GM23248 (cell line): ENCODE measurements at regions not wholly inside any gene's neighbourhood (a gene's known extent, or its start where the extent isn't known, plus 50 kb on each side); places are given as distances from the start of the nearest gene placed in this dataset.

Experiments
- DNase-seq: peaks from one replicate; pipeline ENCODE4 v3.0.0-alpha.2; 2015
- H2AFZ ChIP-seq: fragments of 200-600 bp; sonication (generic); 2 replicates; pipeline ENCODE4 v1.6.1; 2016; ENCODE audit warnings: antibody characterized with exemption
- H3F3A ChIP-seq: fragments of 200-600 bp; sonication (generic); 2 replicates; pipeline ENCODE4 v1.6.1; 2016; ENCODE audit warnings: mild to moderate bottlenecking, antibody characterized with exemption, mixed run types; ENCODE audit not compliant: insufficient read depth
- H3K27ac ChIP-seq: fragments of 200-600 bp; sonication (generic); 2 replicates; pipeline ENCODE4 v1.5.1; 2016; ENCODE audit warnings: mild to moderate bottlenecking
- H3K27me3 ChIP-seq: fragments of 200-600 bp; sonication (generic); replicated peaks from 2 replicates; pipeline ENCODE4 v1.6.1; 2016; ENCODE audit warnings: mild to moderate bottlenecking; ENCODE audit not compliant: insufficient read depth
- H3K36me3 ChIP-seq: fragments of 200-600 bp; sonication (generic); 2 replicates; pipeline ENCODE4 v1.6.1; 2016; ENCODE audit warnings: low read depth, mild to moderate bottlenecking
- H3K4me1 ChIP-seq: fragments of 200-600 bp; sonication (generic); 2 replicates; pipeline ENCODE4 v1.6.1; 2016; ENCODE audit warnings: mild to moderate bottlenecking; ENCODE audit not compliant: insufficient read depth
- H3K4me2 ChIP-seq: fragments of 200-600 bp; sonication (generic); one replicate; pipeline ENCODE4 v1.6.1; 2016; ENCODE audit warnings: mild to moderate bottlenecking; ENCODE audit not compliant: unreplicated experiment
- H3K4me3 ChIP-seq: fragments of 200-600 bp; sonication (generic); 2 replicates; pipeline ENCODE4 v1.5.1; 2016; ENCODE audit warnings: mild to moderate bottlenecking
- H3K79me2 ChIP-seq: fragments of 200-600 bp; sonication (generic); 2 replicates; pipeline ENCODE4 v1.6.1; 2016; ENCODE audit warnings: mild to moderate bottlenecking; ENCODE audit not compliant: insufficient read depth
- H3K9ac ChIP-seq: fragments of 200-600 bp; sonication (generic); 2 replicates; pipeline ENCODE4 v1.6.1; 2016; ENCODE audit warnings: mild to moderate bottlenecking
- H3K9me2 ChIP-seq: fragments of 200-600 bp; sonication (generic); 2 replicates; pipeline ENCODE4 v1.6.1; 2016; ENCODE audit warnings: mixed run types, mild to moderate bottlenecking, moderate library complexity; ENCODE audit not compliant: insufficient read depth
- H3K9me3 ChIP-seq: fragments of 200-600 bp; sonication (generic); one replicate; pipeline ENCODE4 v1.6.1; 2017; ENCODE audit warnings: low read depth
- H4K20me1 ChIP-seq: fragments of 200-600 bp; sonication (generic); 2 replicates; pipeline ENCODE4 v1.6.0; 2016; ENCODE audit not compliant: insufficient read depth
- EZH2 ChIP-seq: fragments of 200-600 bp; sonication (generic); IDR thresholded peaks from 2 replicates; pipeline ENCODE4 v1.6.1; 2018; ENCODE audit warnings: antibody characterized with exemption, mild to moderate bottlenecking; ENCODE audit not compliant: insufficient read depth, poor library complexity, severe bottlenecking
- EZH2phosphoT487 ChIP-seq: fragments of 200-600 bp; sonication (generic); IDR thresholded peaks from 2 replicates; pipeline ENCODE4 v1.6.1; 2018; ENCODE audit warnings: antibody characterized with exemption, moderate library complexity, mild to moderate bottlenecking, low read depth; ENCODE audit not compliant: insufficient read depth
- WGBS, 2 experiments: methylation state at CpG; one replicate each; pipeline ENCODE4 v1.1.6; 2015 to 2017; ENCODE audit warnings: low lambda C conversion rate in 2 of 2, low coverage in 1 of 2; ENCODE audit errors: missing lambda C conversion rate in 2 of 2; 5-methylcytosine and 5-hydroxymethylcytosine counted together
- in situ Hi-C: fragments of 300-500 bp; cut with MboI; formaldehyde crosslinking; loops from 2 replicates; pipeline ENCODE4 v1.15.0; 2020

DNA sequence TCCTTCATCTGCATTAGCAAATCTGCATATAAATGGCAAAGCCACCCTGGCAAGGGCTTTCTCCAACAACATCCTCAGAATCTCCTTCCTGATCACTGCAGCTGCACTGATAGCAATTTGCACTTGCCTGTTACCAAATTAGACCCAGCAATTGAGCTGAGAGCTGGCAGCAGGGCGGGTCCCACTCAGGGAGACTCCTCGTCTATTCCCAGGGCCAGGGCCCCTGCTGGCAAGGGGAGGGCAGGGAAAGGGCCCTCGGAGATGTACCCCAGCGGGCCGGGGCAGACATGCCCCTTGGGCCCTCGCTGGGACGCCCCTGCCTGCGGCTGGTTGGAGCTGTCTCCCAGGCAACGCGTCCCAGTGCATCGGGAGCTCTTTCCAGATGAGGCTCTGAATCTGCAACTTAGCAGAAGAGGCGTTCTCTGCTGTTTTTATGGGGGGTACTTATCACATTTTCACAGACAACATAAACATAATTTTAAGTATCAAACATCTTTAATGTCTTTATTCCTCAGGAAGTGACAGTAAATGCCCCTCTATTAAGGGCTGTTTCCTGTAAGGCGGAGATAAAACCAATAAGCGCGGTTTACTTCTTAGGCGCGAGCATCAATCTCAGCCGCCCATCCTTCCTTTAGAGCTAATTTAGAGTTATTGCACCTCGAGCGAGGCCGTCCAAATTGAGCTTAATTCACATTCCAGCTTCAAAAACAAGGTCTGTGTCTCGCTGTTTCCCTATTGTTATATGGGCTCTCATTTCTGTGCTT, 249.0 kb upstream of the PPP2R2D start:
- Histone ChIP-seq H3K9me2 (no peaks in the 10 kb centered on the region), H3K27me3 (no peaks in the 10 kb centered on the region), H3K9ac (no peak overlapping the region), H3K79me2 (no peaks in the 10 kb centered on the region), H3K9me3 (no peaks in the 10 kb centered on the region), H3K4me1 (no peaks in the 10 kb centered on the region), H3K27ac (no peak overlapping the region), H4K20me1 (no peaks in the 10 kb centered on the region), H2AFZ (no peak overlapping the region), H3K4me3 (no peak overlapping the region), H3K36me3 (no peaks in the 10 kb centered on the region), H3K4me2 (no peak overlapping the region), H3F3A (no peaks in the 10 kb centered on the region)
- DNase-seq: no peak
- 3% methylated on average over 22 of the region's 22 CpGs for WGBS, 2 experiments
- TF ChIP-seq EZH2 (no peak), EZH2phosphoT487 (no peak)
- in situ Hi-C loops: no loop called here

DNA sequence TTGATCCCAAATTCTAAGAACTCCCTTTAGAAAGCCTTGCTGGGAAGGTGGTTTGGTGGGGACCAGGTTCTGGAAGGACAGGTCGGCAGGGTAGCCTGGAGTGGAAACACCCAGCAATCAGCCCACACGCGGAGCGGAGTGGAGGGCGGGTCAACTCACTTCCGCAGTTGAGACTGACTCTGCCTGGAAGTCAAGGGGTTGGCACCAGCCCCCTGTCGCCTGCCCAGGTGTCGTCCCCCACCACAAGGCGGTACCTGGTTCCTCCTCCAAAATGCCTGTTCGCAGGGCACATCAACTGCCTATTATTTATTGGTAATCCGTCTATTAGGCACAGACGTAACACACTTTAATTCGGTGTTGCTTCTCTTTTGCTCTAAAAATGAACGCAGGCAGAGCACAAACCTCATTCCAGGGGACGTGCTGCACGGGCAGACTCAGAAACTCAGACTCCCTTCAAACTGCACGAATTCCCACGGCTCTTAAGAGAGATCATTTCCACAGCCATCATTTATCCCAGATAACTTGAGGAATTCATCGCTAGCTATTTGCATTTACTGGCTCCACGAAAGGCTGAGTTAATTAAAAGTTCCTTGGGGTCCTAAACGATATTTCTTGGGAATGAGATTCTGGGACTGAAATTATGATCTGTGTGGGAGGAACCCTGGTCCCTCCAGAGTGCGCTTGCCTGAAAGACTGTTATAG, 248.2 kb upstream of the PPP2R2D start:
- Histone ChIP-seq H3K9me2 (no peaks in the 10 kb centered on the region), H3K4me1 (no peaks in the 10 kb centered on the region), H3K36me3 (no peaks in the 10 kb centered on the region), H3K4me3 (no peak overlapping the region), H2AFZ (no peak overlapping the region), H3K9ac (no peak overlapping the region), H3K27ac (no peak overlapping the region), H3K4me2 (no peak overlapping the region), H3K9me3 (no peaks in the 10 kb centered on the region), H4K20me1 (no peaks in the 10 kb centered on the region), H3K27me3 (no peaks in the 10 kb centered on the region), H3F3A (no peaks in the 10 kb centered on the region), H3K79me2 (no peaks in the 10 kb centered on the region)
- no peak for TF ChIP-seq EZH2phosphoT487
- no peak for TF ChIP-seq EZH2
- WGBS, 2 experiments: 9% methylated on average over 22 of the region's 22 CpGs
- in situ Hi-C loops: no loop called here
- DNase-seq: no peak

DNA sequence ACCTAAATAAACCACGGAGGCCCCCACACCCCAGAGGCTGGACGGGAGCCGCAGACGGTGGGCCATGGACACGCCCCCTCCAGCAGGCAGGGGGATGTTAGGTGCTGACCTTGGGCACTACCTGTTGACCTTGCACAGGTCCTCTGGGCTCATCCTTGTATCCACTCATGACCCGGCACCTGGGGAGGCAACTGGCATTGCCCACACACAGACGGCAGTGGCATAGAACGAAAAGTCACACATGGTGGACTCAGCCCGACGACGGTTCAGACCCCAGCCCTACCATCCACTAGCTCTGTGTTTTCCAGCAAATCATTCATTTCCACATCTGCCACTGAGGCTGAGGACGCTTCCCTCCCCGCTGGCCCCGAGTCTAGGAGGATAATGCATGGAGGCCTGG, 247.7 kb upstream of the PPP2R2D start:
- H3F3A ChIP-seq: no peaks in the 10 kb centered on the region
- H4K20me1 ChIP-seq: no peaks in the 10 kb centered on the region
- H3K27ac ChIP-seq: no peak overlapping the region
- TF ChIP-seq EZH2 (no peak), EZH2phosphoT487 (no peak)
- H3K4me1 ChIP-seq: no peaks in the 10 kb centered on the region
- no peak overlapping the region for H3K4me3 ChIP-seq
- H3K9me3 ChIP-seq: no peaks in the 10 kb centered on the region
- no peaks in the 10 kb centered on the region for H3K79me2 ChIP-seq
- no peak overlapping the region for H3K9ac ChIP-seq
- H3K36me3 ChIP-seq: no peaks in the 10 kb centered on the region
- H3K4me2 ChIP-seq: no peak overlapping the region
- no peak overlapping the region for H2AFZ ChIP-seq
- WGBS, 2 experiments: 60 to 63% methylated on average over 14 of the region's 14 CpGs
- no peaks in the 10 kb centered on the region for H3K9me2 ChIP-seq
- in situ Hi-C loops: no loop called here
- H3K27me3 ChIP-seq: no peaks in the 10 kb centered on the region
- no peak for DNase-seq

DNA sequence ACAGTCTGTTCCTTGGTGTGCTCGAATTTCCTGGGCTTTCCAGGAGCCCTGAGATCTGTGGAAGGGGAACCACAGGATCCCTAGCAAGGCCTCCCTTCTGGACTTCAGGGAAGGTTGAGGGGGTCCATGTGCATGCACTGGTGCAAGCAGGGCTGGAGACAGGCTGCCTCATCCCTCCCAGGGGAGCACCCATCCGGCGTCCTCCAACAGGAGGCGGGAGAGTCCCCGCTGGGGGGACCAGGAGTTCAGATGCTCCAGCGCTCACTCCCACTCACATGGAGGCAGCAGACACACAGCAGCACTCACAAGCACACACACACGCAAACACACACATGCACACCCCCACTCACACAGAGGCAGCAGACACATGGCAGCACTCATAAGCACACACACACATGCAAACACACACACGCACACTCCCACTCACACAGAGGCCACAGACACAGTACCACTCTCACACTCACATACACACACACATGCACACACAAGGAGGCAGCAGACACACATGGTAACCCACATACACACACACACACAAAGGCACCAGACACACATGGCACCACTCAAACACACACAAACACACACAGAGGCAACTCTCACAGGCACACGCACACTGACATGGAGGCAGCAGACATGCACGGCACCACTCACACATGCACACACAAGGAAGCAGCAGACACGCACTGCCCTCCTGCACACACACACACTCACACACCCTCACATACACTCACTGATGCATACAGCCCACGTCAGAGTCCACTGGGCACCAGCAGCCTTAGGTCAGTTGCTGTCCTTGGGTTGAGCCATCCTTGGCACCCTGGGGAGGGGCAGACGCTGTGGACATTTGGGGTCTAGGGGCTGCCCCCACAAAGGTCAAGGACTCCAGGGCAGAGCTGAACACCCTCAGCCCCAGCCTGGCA, 247.0 kb upstream of the PPP2R2D start:
- Histone ChIP-seq H3F3A (no peaks in the 10 kb centered on the region), H4K20me1 (no peaks in the 10 kb centered on the region), H3K27ac (no peak overlapping the region), H3K9ac (no peak overlapping the region), H3K79me2 (no peaks in the 10 kb centered on the region), H3K4me3 (no peak overlapping the region), H3K9me3 (no peaks in the 10 kb centered on the region), H3K4me1 (no peaks in the 10 kb centered on the region), H2AFZ (no peak overlapping the region), H3K27me3 (no peaks in the 10 kb centered on the region), H3K4me2 (no peak overlapping the region), H3K36me3 (no peaks in the 10 kb centered on the region), H3K9me2 (no peaks in the 10 kb centered on the region)
- no peak for DNase-seq
- in situ Hi-C loops: no loop called here
- TF ChIP-seq EZH2phosphoT487 (no peak), EZH2 (no peak)
- 49 to 54% methylated on average over 8 to 13 of the region's 13 CpGs for WGBS, 2 experiments
